SK-N-MC (cell line): ENCODE measurements at regions not wholly inside any gene's neighbourhood (a gene's known extent, or its start where the extent isn't known, plus 50 kb on each side); places are given as distances from the start of the nearest gene placed in this dataset.

Source experiments
- EZH2 ChIP-seq: fragments of 200-600 bp; sonication (generic); IDR thresholded peaks from one replicate; pipeline ENCODE4 v1.6.1; 2017; ENCODE audit warnings: antibody characterized with exemption
- POLR2AphosphoS5 ChIP-seq: IDR thresholded peaks from 2 replicates; pipeline ENCODE4 v1.6.1; 2012; ENCODE audit warnings: mild to moderate bottlenecking, low read depth, low read length, borderline replicate concordance

DNA sequence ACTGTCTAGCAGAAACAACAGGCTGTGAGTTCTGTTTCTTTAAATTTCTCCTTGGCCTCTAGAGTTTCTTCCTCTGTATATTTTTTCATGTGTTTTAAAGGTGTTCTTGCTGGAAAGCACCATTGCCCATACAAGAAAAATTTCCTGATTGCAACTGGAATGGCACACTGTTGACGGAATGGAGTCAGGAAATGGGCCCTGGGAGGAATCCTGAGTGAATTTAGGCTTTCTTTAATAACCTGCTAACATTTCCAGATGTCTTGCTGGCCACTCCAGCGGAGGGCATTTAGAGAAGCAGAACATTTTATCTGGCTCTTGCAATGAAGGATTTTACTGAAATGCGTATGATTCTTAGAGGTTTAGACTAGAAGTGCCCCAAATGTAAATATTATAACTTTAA, 736.3 kb downstream of the TAF11L14 start:
- TF ChIP-seq POLR2AphosphoS5 (no peak), EZH2 (no peak)
